Uterus (tissue), 2 donors: ENCODE measurements at regions not wholly inside any gene's neighbourhood (a gene's known extent, or its start where the extent isn't known, plus 50 kb on each side); places are given as distances from the start of the nearest gene placed in this dataset.

Experiments used
- POLR2A ChIP-seq, 2 donors: fragments of 450-650 bp; IDR thresholded peaks; one replicate each; pipeline ENCODE4 v1.6.1; 2016; ENCODE audit warnings: antibody characterized with exemption in 2 of 2, mild to moderate bottlenecking in 1 of 2, moderate library complexity in 1 of 2
- TF ChIP-seq, protein P1 (sequence below), 4 experiments: fragments of 200-600 bp in 2 of 4; fragments of 450-650 bp in 2 of 4; sonication (generic) in 2 of 4; IDR thresholded peaks; one replicate each; pipeline ENCODE4 v1.5.1; 2016 to 2019; ENCODE audit warnings: antibody characterized with exemption in 4 of 4, mild to moderate bottlenecking in 2 of 4, moderate library complexity in 1 of 4

DNA sequence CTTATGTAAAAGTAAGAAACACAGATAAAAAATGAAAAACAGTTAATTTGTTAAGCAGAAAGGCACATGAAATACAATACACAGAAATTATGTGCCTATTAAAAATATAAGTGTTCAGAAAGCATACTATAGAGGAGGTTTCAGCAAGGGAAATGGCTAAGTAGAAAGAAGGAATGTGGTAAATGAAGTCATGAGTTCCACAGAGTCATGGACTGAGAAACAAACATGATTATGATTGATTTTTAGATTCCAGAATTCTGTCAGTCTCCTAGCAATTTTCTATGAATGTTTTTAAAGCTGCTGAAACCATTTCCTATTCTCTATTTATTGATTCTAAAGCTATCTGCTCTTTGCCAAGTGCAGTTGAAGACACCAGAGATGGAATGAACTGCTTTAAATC lies 1398.4 kb downstream of the ARAP2 start:
- TF ChIP-seq, protein P1, sequence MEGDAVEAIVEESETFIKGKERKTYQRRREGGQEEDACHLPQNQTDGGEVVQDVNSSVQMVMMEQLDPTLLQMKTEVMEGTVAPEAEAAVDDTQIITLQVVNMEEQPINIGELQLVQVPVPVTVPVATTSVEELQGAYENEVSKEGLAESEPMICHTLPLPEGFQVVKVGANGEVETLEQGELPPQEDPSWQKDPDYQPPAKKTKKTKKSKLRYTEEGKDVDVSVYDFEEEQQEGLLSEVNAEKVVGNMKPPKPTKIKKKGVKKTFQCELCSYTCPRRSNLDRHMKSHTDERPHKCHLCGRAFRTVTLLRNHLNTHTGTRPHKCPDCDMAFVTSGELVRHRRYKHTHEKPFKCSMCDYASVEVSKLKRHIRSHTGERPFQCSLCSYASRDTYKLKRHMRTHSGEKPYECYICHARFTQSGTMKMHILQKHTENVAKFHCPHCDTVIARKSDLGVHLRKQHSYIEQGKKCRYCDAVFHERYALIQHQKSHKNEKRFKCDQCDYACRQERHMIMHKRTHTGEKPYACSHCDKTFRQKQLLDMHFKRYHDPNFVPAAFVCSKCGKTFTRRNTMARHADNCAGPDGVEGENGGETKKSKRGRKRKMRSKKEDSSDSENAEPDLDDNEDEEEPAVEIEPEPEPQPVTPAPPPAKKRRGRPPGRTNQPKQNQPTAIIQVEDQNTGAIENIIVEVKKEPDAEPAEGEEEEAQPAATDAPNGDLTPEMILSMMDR (IDR thresholded peaks at IDR 0.05): no peak
- TF ChIP-seq POLR2A (IDR thresholded peaks at IDR 0.05): no peak
